HCT116 (cell line): ENCODE measurements at regions not wholly inside any gene's neighbourhood (a gene's known extent, or its start where the extent isn't known, plus 50 kb on each side); places are given as distances from the start of the nearest gene placed in this dataset.

Experiments used
- ATAC-seq: fragments of 200-7000 bp; cut with Tn5 transposase; 2 replicates; pipeline ENCODE4 v1.9.1; 2020; ENCODE audit warnings: mild to moderate bottlenecking, moderate library complexity
- BruUV-seq: library from RNA; stranded (reverse); fragments of 400-500 nt; replicated peaks from 2 replicates; lab custom pipeline; 2021; lab: Mats Ljungman, UMichigan
- CTCF ChIA-PET: fragments of 300-600 bp; sonication (Branson Sonifier 250); formaldehyde crosslinking; loops from one replicate; lab custom pipeline; 2021; ENCODE audit warnings: antibody characterized with exemption; lab: Charles Lee
- POLR2A ChIA-PET: fragments of 300-600, 350-600 bp; sonication (Branson Sonifier 250); formaldehyde crosslinking; loops from one replicate; lab custom pipeline; 2021; ENCODE audit warnings: antibody characterized with exemption; lab: Charles Lee
- RAD21 ChIA-PET, 2 experiments: fragments of 300-600 bp; sonication (Branson Sonifier 250); formaldehyde crosslinking; loops; one replicate each; lab custom pipeline; 2023; ENCODE audit warnings: low total read pairs in 2 of 2; ENCODE audit not compliant: uncharacterized antibody in 2 of 2, unreplicated experiment in 2 of 2, low non-redundant PET in 1 of 2; lab: Charles Lee
- DNase-seq: peaks from one replicate; pipeline ENCODE4 v3.0.0-alpha.2; 2010; ENCODE audit warnings: low read depth, low spot score
- H2AFZ ChIP-seq: fragments of 200-600 bp; shearing (Covaris generic), sonication (generic); 2 replicates; pipeline ENCODE4 v1.6.1; 2017; ENCODE audit warnings: low read depth, mixed run types, mixed read lengths, antibody characterized with exemption, low read length; ENCODE audit not compliant: poor library complexity, severe bottlenecking
- H3K27ac ChIP-seq: 2 replicates; pipeline ENCODE4 v1.5.1; 2012; ENCODE audit warnings: low read depth, low read length
- H3K27me3 ChIP-seq: fragments of 200-600 bp; sonication (generic); 2 replicates; pipeline ENCODE4 v1.6.1; 2016; ENCODE audit warnings: mixed run types, low read length, mixed read lengths; ENCODE audit not compliant: insufficient read depth
- H3K36me3 ChIP-seq, 2 experiments: fragments of 200-500 bp in 1 of 2; fragments of 200-600 bp in 1 of 2; sonication (Bioruptor generic) in 1 of 2; sonication (generic) in 1 of 2; 2 replicates each; pipeline versions ENCODE4 v1.5.1 to v1.6.1; 2014 to 2016; ENCODE audit warnings: low read length in 2 of 2, inconsistent platforms in 1 of 2, mixed read lengths in 1 of 2, mixed run types in 1 of 2; ENCODE audit not compliant: insufficient read depth in 2 of 2, control insufficient read depth in 1 of 2
- H3K4me1 ChIP-seq, 2 experiments: fragments of 200-600 bp in 1 of 2; sonication (generic) in 1 of 2; 2 replicates each; pipeline versions ENCODE4 v1.5.1 to v1.6.1; 2012 to 2017; ENCODE audit warnings: low read length in 2 of 2, inconsistent platforms in 1 of 2, mild to moderate bottlenecking in 1 of 2, mixed read lengths in 1 of 2, mixed run types in 1 of 2, moderate library complexity in 1 of 2; ENCODE audit not compliant: insufficient read depth in 2 of 2, control insufficient read depth in 1 of 2
- H3K4me2 ChIP-seq: fragments of 200-600 bp; sonication (generic); 2 replicates; pipeline ENCODE4 v1.6.1; 2017; ENCODE audit warnings: mixed run types, low read length, mixed read lengths
- H3K4me3 ChIP-seq, 2 experiments: fragments of 200-600 bp in 1 of 2; sonication (generic) in 1 of 2; replicated peaks in 1 of 2; 2 replicates each; pipeline ENCODE4 v1.5.1; 2011 to 2016; ENCODE audit warnings: low read length in 2 of 2, control low read depth in 1 of 2, low read depth in 1 of 2, mild to moderate bottlenecking in 1 of 2, mixed read lengths in 1 of 2, mixed run types in 1 of 2
- H3K79me2 ChIP-seq: fragments of 200-600 bp; sonication (generic); 2 replicates; pipeline ENCODE4 v1.6.1; 2017; ENCODE audit warnings: mild to moderate bottlenecking, mixed run types, low read length, moderate library complexity, mixed read lengths; ENCODE audit not compliant: insufficient read depth
- H3K9ac ChIP-seq: fragments of 200-600 bp; sonication (generic); 2 replicates; pipeline ENCODE4 v1.6.1; 2016; ENCODE audit warnings: low read length, mixed read lengths
- H3K9me2 ChIP-seq: fragments of 200-600 bp; sonication (generic), shearing (Covaris generic); 2 replicates; pipeline ENCODE4 v1.6.1; 2017; ENCODE audit warnings: mixed run types, mild to moderate bottlenecking, moderate library complexity; ENCODE audit not compliant: insufficient read depth
- H3K9me3 ChIP-seq, 2 experiments: fragments of 200-500 bp in 1 of 2; fragments of 200-600 bp in 1 of 2; sonication (Bioruptor generic) in 1 of 2; sonication (generic) in 1 of 2; 2 replicates each; pipeline ENCODE4 v1.6.1; 2014 to 2017; ENCODE audit warnings: low read length in 2 of 2, mixed read lengths in 2 of 2, inconsistent platforms in 1 of 2, low read depth in 1 of 2, mild to moderate bottlenecking in 1 of 2, mixed run types in 1 of 2, moderate library complexity in 1 of 2; ENCODE audit not compliant: control insufficient read depth in 1 of 2, insufficient read depth in 1 of 2
- H4K20me1 ChIP-seq: fragments of 200-600 bp; sonication (generic), shearing (Covaris generic); 2 replicates; pipeline ENCODE4 v1.6.1; 2017; ENCODE audit warnings: mixed run types, mild to moderate bottlenecking, moderate library complexity; ENCODE audit not compliant: insufficient read depth
- EGR1 ChIP-seq: IDR thresholded peaks from 2 replicates; pipeline ENCODE4 v1.6.1; 2012; ENCODE audit warnings: low read depth
- EZH2phosphoT487 ChIP-seq: fragments of 200-600 bp; IDR thresholded peaks from 2 replicates; pipeline ENCODE4 v1.6.1; 2018; ENCODE audit warnings: antibody characterized with exemption, borderline replicate concordance
- FOSL1 ChIP-seq: IDR thresholded peaks from 2 replicates; pipeline ENCODE4 v1.6.1; 2012; ENCODE audit warnings: low read depth
- MAX ChIP-seq: IDR thresholded peaks from 2 replicates; pipeline ENCODE4 v1.6.1; 2012
- SIN3A ChIP-seq: IDR thresholded peaks from 2 replicates; pipeline ENCODE4 v1.6.1; 2012; ENCODE audit warnings: low read depth
- TCF7L2 ChIP-seq: IDR thresholded peaks from 2 replicates; pipeline ENCODE4 v1.7.0; 2011; ENCODE audit warnings: borderline replicate concordance, inconsistent platforms; ENCODE audit not compliant: insufficient read depth, insufficient read length; ENCODE audit errors: extremely low read depth
- YY1 ChIP-seq: IDR thresholded peaks from 2 replicates; pipeline ENCODE4 v1.6.1; 2011; ENCODE audit warnings: low read length, low read depth, moderate library complexity, mild to moderate bottlenecking; ENCODE audit not compliant: insufficient replicate concordance; ENCODE audit errors: extremely low read depth
- ZFX ChIP-seq: fragments of 450-650 bp; IDR thresholded peaks from 2 replicates; pipeline ENCODE4 v1.6.1; 2017
- ZNF274 ChIP-seq: fragments of 200-500 bp; sonication (Bioruptor generic); IDR thresholded peaks from 2 replicates; pipeline ENCODE4 v1.6.1; 2014; ENCODE audit warnings: mild to moderate bottlenecking, low read depth, low read length, inconsistent platforms
- intact Hi-C: fragments of 100-400 bp; cut with micrococcal nuclease; formaldehyde crosslinking; loops from 2 replicates; pipeline ENCODE4 v1.10.0; 2022
- TF ChIP-seq, protein P1 (sequence below), 3 experiments: fragments of 200-600 bp in 1 of 3; sonication (generic) in 1 of 3; IDR thresholded peaks in 2 of 3; conservative IDR thresholded peaks in 1 of 3; 2 replicates each; pipeline ENCODE4 v1.5.1; 2012 to 2017; ENCODE audit warnings: low read depth in 2 of 3, low read length in 2 of 3, antibody characterized with exemption in 1 of 3, borderline replicate concordance in 1 of 3, control low read depth in 1 of 3, mild to moderate bottlenecking in 1 of 3, mixed read lengths in 1 of 3, mixed run types in 1 of 3, moderate library complexity in 1 of 3; ENCODE audit not compliant: insufficient read depth in 1 of 3
- TF ChIP-seq, protein P2 (sequence below): IDR thresholded peaks from 2 replicates; pipeline ENCODE4 v1.6.1; 2012

DNA sequence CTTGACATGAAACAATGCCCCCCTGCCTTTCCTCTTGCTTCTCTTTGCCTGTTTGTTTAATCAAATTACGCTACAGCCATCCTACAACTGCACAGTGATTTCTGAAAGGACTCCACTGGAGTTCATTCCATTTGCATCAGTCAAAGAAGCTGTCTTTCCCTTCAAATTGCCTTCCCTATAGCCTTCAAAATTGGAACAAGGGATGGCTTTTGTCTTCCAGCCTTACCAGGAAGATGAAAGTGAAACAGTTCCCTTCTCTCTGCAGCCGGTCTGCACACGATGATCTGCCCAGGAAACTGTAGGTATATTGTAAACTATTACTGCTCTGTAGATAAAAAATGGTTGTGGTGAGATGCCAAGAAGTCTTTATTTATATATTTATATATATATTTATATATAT lies 65.6 kb upstream of the ETS2 start:
- CTCF ChIA-PET: no interaction called here
- H3K9me3 ChIP-seq: no peaks in the 10 kb centered on the region
- H4K20me1 ChIP-seq: no peaks in the 10 kb centered on the region
- ATAC-seq (no peak), DNase-seq (no peak)
- H3K9me2 ChIP-seq: no peaks in the 10 kb centered on the region
- POLR2A ChIA-PET: no interaction called here
- H3K9ac ChIP-seq: no peak overlapping the region
- intact Hi-C loops: no loop called here
- BruUV-seq: no TSS peak
- no peaks in the 10 kb centered on the region for H3K36me3 ChIP-seq
- H3K4me1 ChIP-seq: no peaks in the 10 kb centered on the region
- no peak overlapping the region for H3K4me2 ChIP-seq
- no peak overlapping the region for H2AFZ ChIP-seq
- no peaks in the 10 kb centered on the region for H3K79me2 ChIP-seq
- no peak overlapping the region for H3K4me3 ChIP-seq
- TF ChIP-seq YY1 (no peak), MAX (no peak), EGR1 (no peak), SIN3A (no peak), ZFX (no peak), FOSL1 (no peak), EZH2phosphoT487 (no peak), ZNF274 (no peak), TCF7L2 (no peak)
- TF ChIP-seq, protein P1, sequence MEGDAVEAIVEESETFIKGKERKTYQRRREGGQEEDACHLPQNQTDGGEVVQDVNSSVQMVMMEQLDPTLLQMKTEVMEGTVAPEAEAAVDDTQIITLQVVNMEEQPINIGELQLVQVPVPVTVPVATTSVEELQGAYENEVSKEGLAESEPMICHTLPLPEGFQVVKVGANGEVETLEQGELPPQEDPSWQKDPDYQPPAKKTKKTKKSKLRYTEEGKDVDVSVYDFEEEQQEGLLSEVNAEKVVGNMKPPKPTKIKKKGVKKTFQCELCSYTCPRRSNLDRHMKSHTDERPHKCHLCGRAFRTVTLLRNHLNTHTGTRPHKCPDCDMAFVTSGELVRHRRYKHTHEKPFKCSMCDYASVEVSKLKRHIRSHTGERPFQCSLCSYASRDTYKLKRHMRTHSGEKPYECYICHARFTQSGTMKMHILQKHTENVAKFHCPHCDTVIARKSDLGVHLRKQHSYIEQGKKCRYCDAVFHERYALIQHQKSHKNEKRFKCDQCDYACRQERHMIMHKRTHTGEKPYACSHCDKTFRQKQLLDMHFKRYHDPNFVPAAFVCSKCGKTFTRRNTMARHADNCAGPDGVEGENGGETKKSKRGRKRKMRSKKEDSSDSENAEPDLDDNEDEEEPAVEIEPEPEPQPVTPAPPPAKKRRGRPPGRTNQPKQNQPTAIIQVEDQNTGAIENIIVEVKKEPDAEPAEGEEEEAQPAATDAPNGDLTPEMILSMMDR (IDR thresholded peaks at IDR 0.05 in 2 of 3, conservative IDR thresholded peaks at IDR 0.05 in 1 of 3; ENCODE audit: borderline replicate concordance in 1 of 3, insufficient read depth in 1 of 3, low read depth in 2 of 3, low read length in 2 of 3): no peak
- TF ChIP-seq, protein P2, sequence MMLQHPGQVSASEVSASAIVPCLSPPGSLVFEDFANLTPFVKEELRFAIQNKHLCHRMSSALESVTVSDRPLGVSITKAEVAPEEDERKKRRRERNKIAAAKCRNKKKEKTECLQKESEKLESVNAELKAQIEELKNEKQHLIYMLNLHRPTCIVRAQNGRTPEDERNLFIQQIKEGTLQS: no peak
- TF ChIP-seq, all 23 proteins: peak for 0
- H3K27me3 ChIP-seq: no peaks in the 10 kb centered on the region
- H3K27ac ChIP-seq: no peak overlapping the region
- RAD21 ChIA-PET: no interaction called here
